ENCODE measurements at regions not wholly inside any gene's neighbourhood (a gene's known extent, or its start where the extent isn't known, plus 50 kb on each side); places are given as distances from the start of the nearest gene placed in this dataset.

DNA sequence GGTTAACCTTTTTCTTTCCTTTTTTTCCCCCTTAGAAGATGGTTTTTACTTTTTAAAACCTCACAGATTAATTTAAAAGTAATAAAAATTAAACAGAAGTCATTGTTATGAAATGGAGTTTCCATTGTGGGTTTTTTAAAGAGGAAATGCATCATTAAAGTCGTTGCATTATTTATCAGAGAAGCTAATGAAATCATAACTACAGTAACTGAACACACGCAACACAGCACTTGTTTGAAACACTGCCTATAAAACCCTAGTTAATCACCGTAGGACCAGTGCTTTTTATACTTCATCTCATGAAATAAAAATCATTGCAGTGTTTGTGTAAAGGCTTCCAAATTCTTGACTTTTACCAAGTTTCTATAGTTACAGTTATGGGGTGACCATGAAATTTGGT, 82.4 kb upstream of the NTRK2 start:
- no peak for DNase-seq (ENCODE audit: low spot score)

DNA sequence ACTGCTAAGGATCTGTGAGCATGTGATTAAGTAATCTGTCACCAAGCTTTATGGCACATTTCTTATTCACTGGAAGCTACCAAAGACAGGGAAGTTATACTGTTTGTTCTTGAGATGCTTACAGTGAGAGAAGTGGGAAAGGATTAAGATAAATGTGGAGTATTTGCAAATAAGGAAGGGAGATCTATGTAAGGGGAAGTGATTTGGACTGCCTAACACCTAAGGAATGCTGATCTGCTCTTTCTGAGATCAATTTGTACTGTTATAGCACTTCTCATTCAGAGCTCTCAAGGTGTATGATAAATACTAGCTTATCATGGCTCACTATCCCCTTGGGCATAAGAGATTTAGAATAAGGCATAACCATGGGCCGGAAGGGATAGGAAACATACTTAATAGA, 80.0 kb upstream of the NTRK2 start:
- no peak for DNase-seq (ENCODE audit: low spot score)

DNA sequence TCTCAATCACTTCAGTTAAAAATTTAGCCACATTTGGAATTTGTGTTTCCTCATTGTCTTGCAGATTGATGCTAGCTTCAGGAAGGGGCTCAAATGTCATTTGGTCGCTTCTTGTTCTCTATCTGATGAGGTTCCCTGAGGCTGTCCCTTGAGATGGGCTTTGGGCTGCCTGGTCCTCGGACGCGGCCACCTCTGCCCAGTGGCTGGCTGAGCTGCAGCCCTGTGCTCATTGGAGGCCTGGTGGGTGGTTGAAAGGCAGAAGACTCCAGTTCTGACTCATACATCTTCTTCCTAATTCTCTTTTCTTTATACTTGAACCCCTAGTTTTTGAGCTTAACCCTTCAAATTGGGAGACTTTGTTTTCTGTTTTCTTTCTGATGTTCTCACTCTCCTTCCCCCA, 78.8 kb upstream of the NTRK2 start:
- no peak for DNase-seq (ENCODE audit: low spot score)

DNA sequence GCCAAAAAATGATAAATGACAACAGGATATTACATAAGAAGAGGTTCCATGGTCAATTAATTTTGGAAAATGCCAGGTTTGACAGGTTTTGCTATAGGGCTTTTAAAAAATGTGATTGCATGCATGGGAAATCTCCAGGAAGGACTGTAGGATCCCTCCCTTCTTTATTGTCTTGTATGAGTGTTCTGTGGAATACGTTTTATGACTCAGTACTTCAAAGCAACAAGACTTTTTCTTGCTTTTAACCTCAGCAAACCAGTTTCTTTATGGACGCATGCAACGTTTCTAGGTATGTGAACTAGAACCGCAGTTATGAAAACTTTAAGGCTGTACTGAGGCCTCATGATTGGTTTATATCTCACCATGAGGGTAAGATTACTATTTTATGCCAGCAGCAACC, 76.6 kb upstream of the NTRK2 start:
- no peak for DNase-seq (ENCODE audit: low spot score)

DNA sequence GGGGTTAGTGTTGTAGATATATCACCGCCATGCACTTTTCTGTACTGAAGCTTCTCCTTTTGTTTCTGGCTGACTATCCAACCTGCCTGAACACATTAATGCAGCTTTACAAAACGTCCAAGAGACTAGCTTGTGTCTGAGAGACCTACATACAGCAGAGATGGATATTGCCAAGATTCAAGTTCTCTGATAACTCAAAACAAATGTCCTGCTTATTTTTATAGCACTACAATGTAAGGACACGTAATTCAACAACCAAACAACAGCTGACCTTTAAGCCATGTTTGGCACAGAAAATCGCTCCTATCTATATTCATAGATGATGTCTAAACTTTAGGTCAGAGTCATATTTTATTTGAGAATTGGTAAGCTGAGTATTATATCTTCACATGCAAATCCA, 76.2 kb upstream of the NTRK2 start:
- no peak for DNase-seq (ENCODE audit: low spot score)

DNA sequence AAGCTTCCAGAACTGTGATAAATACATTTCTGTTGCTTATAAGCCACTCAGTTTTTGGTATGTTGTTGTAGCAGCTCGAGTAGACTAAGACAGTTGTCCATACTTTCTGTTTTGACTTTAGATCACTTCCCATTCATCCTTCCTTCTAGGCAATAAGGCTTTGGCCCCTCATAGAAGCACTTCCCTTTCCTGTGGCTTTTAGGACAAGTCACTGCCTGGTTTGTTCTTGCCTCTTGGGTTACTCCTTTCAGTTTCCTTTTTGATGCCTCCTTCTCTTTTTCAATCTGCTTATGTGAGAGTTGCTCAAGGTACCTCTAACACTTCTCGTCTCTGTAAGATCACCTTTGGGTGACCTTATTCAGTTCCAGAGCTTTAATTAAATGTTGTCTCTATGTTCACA, 72.4 kb upstream of the NTRK2 start:
- DNase-seq (ENCODE audit: low spot score) = no peak

DNA sequence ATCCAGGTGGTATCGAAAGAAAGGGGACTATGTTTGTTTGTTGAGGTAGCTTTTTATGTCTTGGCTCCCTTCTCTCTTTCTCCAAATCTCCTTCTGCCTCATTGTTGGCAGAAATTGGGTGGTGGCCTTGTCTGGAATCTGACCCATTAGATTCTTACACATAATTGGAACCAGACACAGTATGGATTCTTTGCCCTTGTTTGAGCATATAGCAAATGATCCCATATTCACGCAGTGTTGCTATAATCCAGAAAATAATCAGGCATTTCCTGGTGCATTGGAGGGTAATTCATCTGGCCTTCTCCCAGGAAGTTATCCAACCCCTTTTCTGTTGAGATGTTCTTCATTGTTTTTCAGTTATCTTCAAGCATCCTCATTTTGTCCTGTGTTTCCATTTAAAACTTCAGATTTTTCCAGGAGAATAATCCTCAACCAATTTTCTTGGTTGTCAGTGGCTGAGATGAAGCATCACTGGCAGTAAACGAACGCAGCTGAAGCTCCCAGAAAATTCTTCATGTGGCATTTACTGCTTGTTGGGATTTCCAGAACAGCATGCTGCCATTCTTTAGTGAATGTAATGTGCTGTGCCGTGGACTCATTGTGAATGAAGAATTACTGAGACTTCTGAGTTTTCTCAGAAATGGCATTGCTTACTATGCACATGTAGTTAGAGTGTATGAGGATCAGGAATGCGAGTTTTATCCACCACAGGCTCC, 70.5 kb upstream of the NTRK2 start:
- DNase-seq (ENCODE audit: low spot score) = no peak

DNA sequence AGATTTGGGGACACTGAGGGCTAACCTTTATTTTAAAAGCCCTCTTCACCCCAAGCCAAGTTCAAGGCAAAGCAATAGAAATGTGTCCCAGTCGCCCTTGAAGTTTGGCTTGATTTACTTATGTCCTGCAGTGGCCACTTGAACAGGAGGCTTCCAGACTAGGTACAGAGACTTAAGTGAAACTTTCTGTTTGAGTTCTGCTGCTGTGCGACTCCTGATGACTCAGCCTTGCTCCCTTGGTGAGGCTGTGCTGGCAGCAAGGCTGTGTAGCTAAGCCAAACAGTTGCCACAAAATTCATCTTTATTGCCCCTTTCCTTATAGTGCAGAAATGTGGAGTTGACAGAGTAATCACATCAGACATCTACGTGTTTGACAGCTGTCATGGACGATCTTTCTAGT, 68.8 kb upstream of the NTRK2 start:
- no peak for DNase-seq (ENCODE audit: low spot score)

DNA sequence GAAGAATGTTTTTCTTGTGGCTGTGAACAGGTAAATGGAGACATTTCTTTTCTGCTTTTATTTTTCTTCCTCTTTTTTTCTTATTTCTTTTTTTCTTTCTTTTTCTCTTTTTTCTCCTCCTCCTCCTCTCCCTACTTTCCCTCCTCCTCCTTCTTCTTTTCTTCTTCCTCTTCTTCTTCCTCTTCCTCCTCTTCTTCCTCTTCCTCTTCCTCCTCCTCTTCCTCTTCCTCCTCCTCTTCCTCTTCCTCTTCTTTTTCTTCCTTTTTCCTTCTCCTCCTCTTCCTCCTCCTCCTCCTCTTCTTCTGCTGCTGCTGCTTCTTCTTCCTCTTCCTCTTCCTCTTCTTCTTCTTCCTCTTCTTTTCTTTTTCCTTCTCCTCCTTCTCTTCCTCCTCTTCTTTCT, 65.3 kb upstream of the NTRK2 start:
- DNase-seq (ENCODE audit: low spot score) = no peak

DNA sequence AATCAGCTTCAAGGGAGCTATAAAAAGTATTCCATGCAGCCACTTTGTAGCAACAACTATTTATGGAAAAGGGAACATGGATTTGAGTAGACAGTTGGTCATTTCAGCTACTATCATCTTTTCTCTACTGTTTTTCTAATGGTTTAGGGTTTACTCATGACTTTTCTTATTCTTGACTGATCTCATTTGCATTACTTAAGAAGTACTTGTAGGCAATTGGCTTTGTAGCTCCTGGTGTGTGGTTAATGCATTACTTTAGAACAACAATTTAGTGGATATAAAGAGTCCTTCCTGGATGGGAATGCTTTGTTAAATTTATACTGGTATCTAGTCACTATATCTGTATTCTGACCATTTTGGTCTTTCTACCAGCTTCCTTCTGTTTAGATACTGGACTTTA, 59.8 kb upstream of the NTRK2 start:
- DNase-seq (ENCODE audit: low spot score) = no peak

DNA sequence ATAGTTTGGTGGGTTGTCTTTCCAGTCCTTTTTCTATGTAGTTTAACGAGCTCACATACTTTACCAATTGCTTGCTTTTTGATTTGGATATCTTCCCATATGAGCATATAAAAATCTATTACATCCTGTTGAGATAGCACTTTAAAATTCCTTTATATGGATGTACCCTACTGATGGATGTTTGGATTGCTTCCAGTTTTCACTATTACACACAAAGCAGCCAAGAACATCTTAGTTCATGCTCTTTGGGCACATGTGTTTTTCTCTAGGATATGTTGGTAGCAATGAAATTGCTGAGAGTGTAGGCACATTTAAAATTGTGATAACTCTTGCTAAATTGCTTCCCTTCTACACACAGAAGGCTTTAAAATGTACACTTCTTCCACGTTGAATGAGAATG, 56.1 kb upstream of the NTRK2 start:
- DNase-seq (ENCODE audit: low spot score) = no peak

DNA sequence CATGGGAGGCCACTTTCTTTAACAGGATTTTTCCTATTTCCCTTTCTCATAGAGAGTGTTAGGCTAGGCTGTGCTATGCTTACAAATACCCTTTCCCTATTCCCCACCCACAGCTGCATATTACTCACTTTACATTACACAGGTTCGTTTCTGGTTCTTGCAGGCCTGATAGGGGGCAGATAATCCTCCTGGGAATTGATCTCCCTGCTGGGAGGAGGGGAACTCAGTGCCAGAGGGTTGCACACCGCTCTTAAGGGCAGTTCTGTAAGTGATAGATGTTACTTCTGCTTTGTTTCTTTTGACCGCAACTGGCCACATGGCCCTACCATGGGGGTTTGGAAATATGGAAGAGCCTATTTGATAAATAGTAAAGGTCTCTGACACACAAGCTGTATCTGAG, 54.0 kb upstream of the NTRK2 start:
- DNase-seq (ENCODE audit: low spot score) = no peak

DNA sequence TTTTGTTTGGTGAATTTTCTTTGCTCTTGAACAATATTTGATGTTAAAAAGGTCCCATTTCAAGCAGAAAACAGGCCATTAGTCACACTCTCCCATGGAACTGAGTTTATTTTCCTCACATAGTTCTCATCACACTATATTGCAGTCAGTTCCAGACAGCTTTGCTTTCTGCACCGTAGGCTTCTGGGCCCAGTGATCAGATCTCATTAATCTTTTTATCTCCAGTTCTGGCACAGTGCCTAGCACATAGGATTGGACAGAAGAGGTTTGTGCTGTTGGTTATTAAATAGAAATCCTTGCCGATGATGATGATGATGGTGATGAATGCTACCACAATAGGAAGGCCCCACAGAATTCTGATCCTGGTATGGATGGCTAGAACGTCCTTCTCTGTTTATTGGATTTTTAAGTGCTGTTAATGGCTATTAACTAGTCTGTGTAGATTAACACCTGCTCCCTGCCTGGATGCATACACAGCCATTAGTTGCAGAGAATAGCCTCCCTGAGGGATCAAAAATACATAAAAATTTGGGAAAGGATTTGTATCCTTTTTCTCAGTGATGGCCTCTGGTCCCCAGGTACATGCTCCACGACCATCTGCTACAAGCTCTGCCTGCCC, 52.0 kb upstream of the NTRK2 start:
- DNase-seq (ENCODE audit: low spot score) = no peak
